SK-N-SH (cell line): ENCODE measurements at regions not wholly inside any gene's neighbourhood (a gene's known extent, or its start where the extent isn't known, plus 50 kb on each side); places are given as distances from the start of the nearest gene placed in this dataset.

Experiments
- CTCF ChIA-PET: fragments of 300-600, 350-600 bp; formaldehyde crosslinking; extraction: SDS; loops from one replicate; lab custom pipeline; 2021; lab: Yijun Ruan, JAX
- POLR2A ChIA-PET: fragments of 350-600 bp; sonication (Branson Sonifier 250); formaldehyde crosslinking; extraction: SDS; loops from one replicate; lab custom pipeline; 2020; ENCODE audit warnings: antibody characterized with exemption, inconsistent platforms; lab: Yijun Ruan, JAX
- DNase-seq: peaks from one replicate; pipeline ENCODE4 v3.0.0; 2012
- H2AFZ ChIP-seq: fragments of 200-600 bp; sonication (generic); 2 replicates; pipeline ENCODE4 v1.8.1; 2016; ENCODE audit warnings: antibody characterized with exemption, mild to moderate bottlenecking, low read depth
- H3F3A ChIP-seq: fragments of 200-600 bp; sonication (generic); replicated peaks from 2 replicates; pipeline ENCODE3; 2016; ENCODE audit warnings: antibody characterized with exemption, mild to moderate bottlenecking; ENCODE audit not compliant: insufficient read depth
- H3K27ac ChIP-seq, 2 experiments: fragments of 200-500 bp in 1 of 2; fragments of 200-600 bp in 1 of 2; sonication (Bioruptor generic) in 1 of 2; sonication (generic), shearing (Covaris generic) in 1 of 2; 2 replicates each; pipeline versions ENCODE4 v1.5.1 to v1.6.1; 2014 to 2016; ENCODE audit warnings: low read depth in 2 of 2, inconsistent platforms in 1 of 2, low read length in 1 of 2, mild to moderate bottlenecking in 1 of 2, mixed read lengths in 1 of 2
- H3K27me3 ChIP-seq: fragments of 200-600 bp; sonication (generic), shearing (Covaris generic); 2 replicates; pipeline ENCODE4 v1.6.1; 2016; ENCODE audit warnings: mixed run types; ENCODE audit not compliant: insufficient read depth
- H3K36me3 ChIP-seq, 2 experiments: fragments of 200-500 bp in 1 of 2; fragments of 200-600 bp in 1 of 2; sonication (Bioruptor generic) in 1 of 2; sonication (generic) in 1 of 2; replicated peaks in 1 of 2; 2 replicates each; pipeline versions ENCODE3 to v1.5.1; 2014 to 2016; ENCODE audit warnings: low read length in 1 of 2, mild to moderate bottlenecking in 1 of 2; ENCODE audit not compliant: insufficient read depth in 2 of 2, control insufficient read depth in 1 of 2
- H3K4me1 ChIP-seq, 2 experiments: fragments of 200-500 bp in 1 of 2; fragments of 200-600 bp in 1 of 2; sonication (Bioruptor generic) in 1 of 2; sonication (generic), shearing (Covaris generic) in 1 of 2; 2 replicates each; pipeline versions ENCODE4 v1.5.1 to v1.6.1; 2014 to 2016; ENCODE audit warnings: low read depth in 1 of 2, low read length in 1 of 2, mixed run types in 1 of 2; ENCODE audit not compliant: insufficient read depth in 2 of 2, control insufficient read depth in 1 of 2
- H3K4me2 ChIP-seq: fragments of 200-600 bp; sonication (generic), shearing (Covaris generic); 2 replicates; pipeline ENCODE4 v1.6.1; 2017; ENCODE audit warnings: mixed run types
- H3K4me3 ChIP-seq, 2 experiments: fragments of 200-500 bp in 1 of 2; fragments of 200-600 bp in 1 of 2; sonication (Bioruptor generic) in 1 of 2; sonication (generic), shearing (Covaris generic) in 1 of 2; 2 replicates each; pipeline versions ENCODE4 v1.5.1 to v1.8.1; 2014 to 2016; ENCODE audit warnings: low read depth in 2 of 2, inconsistent platforms in 1 of 2, low read length in 1 of 2, mild to moderate bottlenecking in 1 of 2, mixed read lengths in 1 of 2, moderate library complexity in 1 of 2
- H3K79me2 ChIP-seq: fragments of 200-600 bp; sonication (generic); 2 replicates; pipeline ENCODE4 v1.8.1; 2017; ENCODE audit warnings: mild to moderate bottlenecking; ENCODE audit not compliant: insufficient read depth
- H3K9ac ChIP-seq: fragments of 200-600 bp; sonication (generic); 2 replicates; pipeline ENCODE4 v1.6.1; 2017; ENCODE audit warnings: mixed run types
- H3K9me2 ChIP-seq: fragments of 200-600 bp; sonication (generic); 2 replicates; pipeline ENCODE4 v1.6.1; 2017; ENCODE audit warnings: mixed run types
- H3K9me3 ChIP-seq: fragments of 200-600 bp; sonication (generic); 2 replicates; pipeline ENCODE4 v1.6.1; 2017; ENCODE audit warnings: mixed run types, mild to moderate bottlenecking, moderate library complexity
- H4K20me1 ChIP-seq: fragments of 200-600 bp; sonication (generic); 2 replicates; pipeline ENCODE4 v1.6.1; 2017; ENCODE audit warnings: mild to moderate bottlenecking, mixed run types; ENCODE audit not compliant: insufficient read depth
- ELF1 ChIP-seq: IDR thresholded peaks from 2 replicates; pipeline ENCODE4 v1.4.0; 2012
- EP300 ChIP-seq, 2 experiments: IDR thresholded peaks; 2 replicates each; pipeline versions ENCODE4 v1.4.0 to v1.6.1; 2012; ENCODE audit warnings: borderline replicate concordance in 1 of 2, low read depth in 1 of 2, low read length in 1 of 2
- FOSL2 ChIP-seq: IDR thresholded peaks from 2 replicates; pipeline ENCODE4 v1.4.0; 2012; ENCODE audit warnings: low read depth, mild to moderate bottlenecking, moderate library complexity, borderline replicate concordance
- FOXM1 ChIP-seq: IDR thresholded peaks from 2 replicates; pipeline ENCODE4 v1.4.0; 2012; ENCODE audit warnings: low read depth, mild to moderate bottlenecking
- GABPA ChIP-seq: IDR thresholded peaks from 2 replicates; pipeline ENCODE4 v1.4.0; 2012; ENCODE audit warnings: low read depth, mild to moderate bottlenecking
- GATA2 ChIP-seq: sonication (generic); formaldehyde crosslinking; IDR thresholded peaks from 2 replicates; pipeline ENCODE4 v1.5.0; 2020; ENCODE audit warnings: mild to moderate bottlenecking, missing genetic modification reagents
- NFIC ChIP-seq: IDR thresholded peaks from 2 replicates; pipeline ENCODE4 v1.4.0; 2012; ENCODE audit warnings: borderline replicate concordance
- NRF1 ChIP-seq: IDR thresholded peaks from 2 replicates; pipeline ENCODE4 v1.6.1; 2012; ENCODE audit warnings: low read depth, mild to moderate bottlenecking, low read length
- POLR2AphosphoS5 ChIP-seq: IDR thresholded peaks from 2 replicates; pipeline ENCODE4 v1.6.1; 2012; ENCODE audit warnings: low read depth, low read length
- RCOR1 ChIP-seq: fragments of 150-350 bp; IDR thresholded peaks from 2 replicates; pipeline ENCODE4 v1.6.1; 2017; ENCODE audit warnings: antibody characterized with exemption, low read length
- RFX5 ChIP-seq: IDR thresholded peaks from 2 replicates; pipeline ENCODE4 v1.6.1; 2012; ENCODE audit warnings: mild to moderate bottlenecking, improper control_type of control experiment, low read length
- RXRA ChIP-seq: IDR thresholded peaks from 2 replicates; pipeline ENCODE4 v1.4.0; 2012; ENCODE audit warnings: low read depth, mild to moderate bottlenecking, borderline replicate concordance
- SIN3A ChIP-seq: IDR thresholded peaks from 2 replicates; pipeline ENCODE4 v1.6.1; 2012; ENCODE audit warnings: low read depth, mild to moderate bottlenecking, low read length, moderate library complexity, borderline replicate concordance
- TCF12 ChIP-seq: IDR thresholded peaks from 2 replicates; pipeline ENCODE4 v1.4.0; 2012
- WGBS: methylation state at CpG from one replicate; pipeline ENCODE4 v1.1.6; 2017; ENCODE audit warnings: low lambda C conversion rate; 5-methylcytosine and 5-hydroxymethylcytosine counted together
- TF ChIP-seq, protein P1 (sequence below): IDR thresholded peaks from 2 replicates; pipeline ENCODE4 v1.4.0; 2012; ENCODE audit warnings: low read depth
- TF ChIP-seq, protein P2 (sequence below): fragments of 200-600 bp; sonication (generic); IDR thresholded peaks from 2 replicates; pipeline ENCODE4 v1.6.1; 2017; ENCODE audit warnings: antibody characterized with exemption, mild to moderate bottlenecking, moderate library complexity
- TF ChIP-seq, protein P3 (sequence below): fragments of 150-350 bp; IDR thresholded peaks from 2 replicates; pipeline ENCODE4 v1.6.1; 2017; ENCODE audit warnings: antibody characterized with exemption, low read length, low read depth, borderline replicate concordance
- TF ChIP-seq, protein P4 (sequence below): IDR thresholded peaks from 2 replicates; pipeline ENCODE4 v1.4.0; 2012; ENCODE audit warnings: low read depth, borderline replicate concordance

DNA sequence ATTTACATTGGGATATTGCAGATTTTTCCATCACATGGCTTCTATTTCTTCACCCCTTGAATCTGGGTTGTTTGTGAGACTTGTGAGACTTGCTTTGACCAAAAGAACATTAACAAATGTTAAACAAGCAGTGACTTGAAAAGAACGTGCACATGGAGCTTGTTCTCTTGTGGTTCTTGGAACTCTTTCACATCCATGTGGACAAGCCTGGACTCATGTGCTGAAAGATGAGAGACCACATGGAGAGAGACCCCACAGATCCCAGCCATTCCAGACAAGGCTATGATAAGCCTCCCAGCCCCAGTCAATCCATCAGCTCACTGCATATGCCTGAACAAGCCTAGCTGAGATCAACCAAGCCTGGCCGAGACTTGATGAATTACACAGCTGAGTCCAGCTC is 1365.7 kb upstream of the GJE1 start:
- WGBS = 25% methylated on average over 2 of the region's 2 CpGs
- Histone ChIP-seq H3K4me2 (no peak overlapping the region), H3K9me2 (0 out of 2 replicates have a peak, but pooled peaks cover 4% of the 10 kb centered on the region), H3K4me1 (no peaks in the 10 kb centered on the region), H3K4me3 (no peak overlapping the region), H3F3A (no peaks in the 10 kb centered on the region), H3K36me3 (peaks cover 0 to 17% of the 10 kb centered on the region in 2 experiments), H3K27ac (no peak overlapping the region), H3K79me2 (no peaks in the 10 kb centered on the region), H3K9ac (no peak overlapping the region), H3K9me3 (peaks cover 32% of the 10 kb centered on the region), H3K27me3 (no peaks in the 10 kb centered on the region), H2AFZ (no peak overlapping the region), H4K20me1 (no peaks in the 10 kb centered on the region)
- ChIA-PET POLR2A (no interaction called here), CTCF (no interaction called here)
- TF ChIP-seq, protein P1, sequence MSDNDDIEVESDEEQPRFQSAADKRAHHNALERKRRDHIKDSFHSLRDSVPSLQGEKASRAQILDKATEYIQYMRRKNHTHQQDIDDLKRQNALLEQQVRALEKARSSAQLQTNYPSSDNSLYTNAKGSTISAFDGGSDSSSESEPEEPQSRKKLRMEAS = no peak
- TF ChIP-seq RXRA = no peak
- no peak for TF ChIP-seq GABPA
- no peak for TF ChIP-seq RFX5
- TF ChIP-seq SIN3A = no peak
- no peak for TF ChIP-seq TCF12
- no peak for TF ChIP-seq NRF1
- no peak for TF ChIP-seq POLR2AphosphoS5
- TF ChIP-seq GATA2 (CRISPR knock-in tag) = no peak
- no peak for TF ChIP-seq FOXM1
- TF ChIP-seq, protein P2, sequence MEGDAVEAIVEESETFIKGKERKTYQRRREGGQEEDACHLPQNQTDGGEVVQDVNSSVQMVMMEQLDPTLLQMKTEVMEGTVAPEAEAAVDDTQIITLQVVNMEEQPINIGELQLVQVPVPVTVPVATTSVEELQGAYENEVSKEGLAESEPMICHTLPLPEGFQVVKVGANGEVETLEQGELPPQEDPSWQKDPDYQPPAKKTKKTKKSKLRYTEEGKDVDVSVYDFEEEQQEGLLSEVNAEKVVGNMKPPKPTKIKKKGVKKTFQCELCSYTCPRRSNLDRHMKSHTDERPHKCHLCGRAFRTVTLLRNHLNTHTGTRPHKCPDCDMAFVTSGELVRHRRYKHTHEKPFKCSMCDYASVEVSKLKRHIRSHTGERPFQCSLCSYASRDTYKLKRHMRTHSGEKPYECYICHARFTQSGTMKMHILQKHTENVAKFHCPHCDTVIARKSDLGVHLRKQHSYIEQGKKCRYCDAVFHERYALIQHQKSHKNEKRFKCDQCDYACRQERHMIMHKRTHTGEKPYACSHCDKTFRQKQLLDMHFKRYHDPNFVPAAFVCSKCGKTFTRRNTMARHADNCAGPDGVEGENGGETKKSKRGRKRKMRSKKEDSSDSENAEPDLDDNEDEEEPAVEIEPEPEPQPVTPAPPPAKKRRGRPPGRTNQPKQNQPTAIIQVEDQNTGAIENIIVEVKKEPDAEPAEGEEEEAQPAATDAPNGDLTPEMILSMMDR = no peak
- no peak for TF ChIP-seq FOSL2
- no peak for TF ChIP-seq NFIC
- TF ChIP-seq, protein P3, sequence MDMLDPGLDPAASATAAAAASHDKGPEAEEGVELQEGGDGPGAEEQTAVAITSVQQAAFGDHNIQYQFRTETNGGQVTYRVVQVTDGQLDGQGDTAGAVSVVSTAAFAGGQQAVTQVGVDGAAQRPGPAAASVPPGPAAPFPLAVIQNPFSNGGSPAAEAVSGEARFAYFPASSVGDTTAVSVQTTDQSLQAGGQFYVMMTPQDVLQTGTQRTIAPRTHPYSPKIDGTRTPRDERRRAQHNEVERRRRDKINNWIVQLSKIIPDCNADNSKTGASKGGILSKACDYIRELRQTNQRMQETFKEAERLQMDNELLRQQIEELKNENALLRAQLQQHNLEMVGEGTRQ = no peak
- TF ChIP-seq EP300 (IDR thresholded peaks at IDR 0.05; ENCODE audit: borderline replicate concordance in 1 of 2, low read depth in 1 of 2, low read length in 1 of 2) = no peak
- no peak for TF ChIP-seq ELF1
- TF ChIP-seq, protein P4, sequence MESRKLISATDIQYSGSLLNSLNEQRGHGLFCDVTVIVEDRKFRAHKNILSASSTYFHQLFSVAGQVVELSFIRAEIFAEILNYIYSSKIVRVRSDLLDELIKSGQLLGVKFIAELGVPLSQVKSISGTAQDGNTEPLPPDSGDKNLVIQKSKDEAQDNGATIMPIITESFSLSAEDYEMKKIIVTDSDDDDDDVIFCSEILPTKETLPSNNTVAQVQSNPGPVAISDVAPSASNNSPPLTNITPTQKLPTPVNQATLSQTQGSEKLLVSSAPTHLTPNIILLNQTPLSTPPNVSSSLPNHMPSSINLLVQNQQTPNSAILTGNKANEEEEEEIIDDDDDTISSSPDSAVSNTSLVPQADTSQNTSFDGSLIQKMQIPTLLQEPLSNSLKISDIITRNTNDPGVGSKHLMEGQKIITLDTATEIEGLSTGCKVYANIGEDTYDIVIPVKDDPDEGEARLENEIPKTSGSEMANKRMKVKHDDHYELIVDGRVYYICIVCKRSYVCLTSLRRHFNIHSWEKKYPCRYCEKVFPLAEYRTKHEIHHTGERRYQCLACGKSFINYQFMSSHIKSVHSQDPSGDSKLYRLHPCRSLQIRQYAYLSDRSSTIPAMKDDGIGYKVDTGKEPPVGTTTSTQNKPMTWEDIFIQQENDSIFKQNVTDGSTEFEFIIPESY = no peak
- no peak for TF ChIP-seq RCOR1
- no peak for DNase-seq
